CD4-positive, alpha-beta T cell treated with Interferon gamma for 1 hour (primary cell): ENCODE measurements at regions not wholly inside any gene's neighbourhood (a gene's known extent, or its start where the extent isn't known, plus 50 kb on each side); places are given as distances from the start of the nearest gene placed in this dataset.
"Not testable (repeated sequence)": the region's sequence is repeated elsewhere in the genome, so short reads cannot be mapped to it uniquely, and the experiment has no call there.

Source experiments
- DNase-seq: peaks from one replicate; pipeline ENCODE4 v3.0.0-alpha.2; 2020

- no peak for DNase-seq
Observed at GRCh38 chr12:46084666-46085631, 94.6 kb upstream of the SCAF11 start.

GRCh38 chr12:46082490-46083200, 92.3 kb upstream of the SCAF11 start:
- DNase-seq = no peak

GRCh38 chr12:46073321-46073720, 82.9 kb upstream of the SCAF11 start:
- DNase-seq = no peak

DNA sequence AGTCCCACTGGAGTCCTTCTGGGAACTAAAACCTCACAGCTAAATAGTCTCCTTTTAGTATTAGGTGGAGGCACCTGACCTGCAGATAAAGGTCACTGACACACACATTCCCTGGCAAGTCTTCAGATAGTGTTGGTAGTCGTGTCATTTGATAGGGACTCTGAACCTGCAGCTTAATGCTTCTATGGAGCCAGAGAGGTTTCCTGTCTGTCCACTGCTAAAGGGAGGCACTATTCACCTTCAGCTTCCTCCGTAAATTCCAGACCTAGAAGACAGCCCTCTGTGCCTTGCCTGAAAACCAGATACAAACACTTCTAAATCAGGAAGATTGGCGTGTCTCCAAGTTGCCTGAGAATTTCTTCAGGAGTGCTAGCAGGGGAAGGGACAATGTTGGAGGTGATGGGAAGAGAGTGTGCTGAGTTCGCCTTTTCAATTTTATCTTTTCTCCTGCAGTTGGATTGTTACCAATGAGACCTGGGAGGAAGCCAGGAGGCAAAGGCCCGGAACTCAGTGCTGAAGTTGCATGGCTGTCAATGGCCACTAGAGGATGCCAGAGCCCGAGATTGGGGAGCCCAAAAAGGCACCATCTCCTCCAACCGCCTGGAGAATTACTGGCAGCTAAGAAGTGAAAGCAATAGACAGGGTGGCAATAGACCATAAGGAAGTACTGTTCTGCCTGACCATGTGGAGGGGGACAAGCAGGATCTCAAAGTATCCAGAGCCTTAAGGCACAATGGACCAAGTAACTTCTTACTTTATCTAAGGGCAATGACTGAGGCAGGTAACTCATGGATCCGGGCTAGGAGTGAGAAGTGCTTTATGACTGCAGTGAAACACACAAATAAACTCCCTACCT, 81.6 kb upstream of the SCAF11 start:
- peak; percentile 51 for DNase-seq

- DNase-seq = no peak
Observed at GRCh38 chr12:46071335-46071734, 81.0 kb upstream of the SCAF11 start.

- DNase-seq = no peak
Observed at GRCh38 chr12:46067094-46067493, 76.7 kb upstream of the SCAF11 start.

GRCh38 chr12:46065412-46066166, 75.2 kb upstream of the SCAF11 start:
- DNase-seq = no peak

DNA sequence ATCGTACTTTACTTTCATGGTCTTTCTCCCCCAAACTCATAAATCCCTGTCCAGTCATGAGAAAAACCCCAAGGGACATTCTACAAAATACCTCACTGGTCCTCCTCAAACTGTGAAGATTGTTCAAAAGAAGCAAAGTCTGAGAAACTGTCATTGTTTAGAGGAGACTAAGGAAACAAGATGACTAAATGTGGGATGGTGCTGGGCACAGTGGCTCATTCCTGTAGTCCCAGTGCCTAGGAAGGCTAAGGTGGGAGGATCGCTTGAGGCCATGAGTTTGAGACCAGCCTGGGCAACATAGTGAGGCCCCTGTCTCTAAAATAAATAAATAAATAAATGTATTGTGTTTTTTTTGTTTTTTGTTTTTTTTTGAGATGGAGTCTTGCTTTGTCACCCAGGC, 74.2 kb upstream of the SCAF11 start:
- DNase-seq = no peak

GRCh38 chr12:46058697-46059096, 68.3 kb upstream of the SCAF11 start:
- not testable (repeated sequence) for DNase-seq

DNA sequence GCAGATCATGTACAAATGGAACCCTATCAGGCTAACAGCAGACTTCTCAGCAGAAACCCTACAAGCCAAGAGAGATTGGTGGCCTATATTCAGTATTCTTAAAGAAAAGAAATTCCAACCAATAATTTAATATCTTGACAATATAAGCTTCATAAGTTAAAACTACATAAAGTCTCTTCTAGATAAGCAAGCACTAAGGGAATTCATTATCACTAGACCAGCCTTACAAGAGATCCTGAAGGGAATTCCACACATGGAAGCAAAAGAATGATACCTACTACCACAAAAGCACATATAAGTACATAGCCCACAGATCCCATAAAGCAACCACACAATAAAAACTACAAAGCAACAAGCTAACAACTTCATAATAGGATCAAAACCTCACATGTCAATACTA, 60.4 kb upstream of the SCAF11 start:
- DNase-seq = no peak

GRCh38 chr12:46049665-46050064, 59.3 kb upstream of the SCAF11 start:
- no peak for DNase-seq

- no peak for DNase-seq
Observed at GRCh38 chr12:46046436-46046835, 56.1 kb upstream of the SCAF11 start.

- no peak for DNase-seq
Observed at GRCh38 chr12:46043972-46044520, 53.7 kb upstream of the SCAF11 start.
